ENCODE measurements at regions not wholly inside any gene's neighbourhood (a gene's known extent, or its start where the extent isn't known, plus 50 kb on each side); places are given as distances from the start of the nearest gene placed in this dataset.
A peak's percentile ranks its signal among the peaks of the same experiment; 100 is the strongest.

DNA sequence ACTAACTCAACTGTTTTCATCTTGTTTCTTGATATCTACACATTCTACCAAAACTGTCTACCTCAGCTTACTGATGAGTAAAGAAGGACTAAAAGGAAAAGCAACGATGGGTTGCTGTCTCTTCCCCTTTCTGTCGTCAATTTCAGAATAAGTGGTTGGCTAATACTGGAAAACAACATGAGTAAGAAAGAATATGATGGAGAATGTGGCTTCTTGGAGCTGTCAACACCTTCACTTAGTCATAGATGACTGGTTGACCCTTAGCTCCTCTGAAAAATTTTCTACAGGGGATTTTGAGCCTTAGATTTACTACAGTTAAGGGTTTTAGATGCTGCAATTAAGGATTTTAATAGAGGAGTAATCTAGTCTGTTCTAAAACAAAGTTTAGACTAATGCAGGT is 797.9 kb downstream of the TLE4 start:
- no peak overlapping the region for H3K4me3 ChIP-seq (ENCODE audit: low read depth, low read length)
- DNase-seq (ENCODE audit: low read depth) = peak; percentile 41

- no peak for DNase-seq (ENCODE audit: low read depth)
- no peak overlapping the region for H3K4me3 ChIP-seq (ENCODE audit: low read depth, low read length)
Measured at GRCh38 chr9:80366626-80367025, 794.9 kb downstream of the TLE4 start.

GRCh38 chr9:80359941-80360881 is 788.4 kb downstream of the TLE4 start:
- DNase-seq (ENCODE audit: low read depth) = no peak
- H3K4me3 ChIP-seq (ENCODE audit: low read depth, low read length) = no peak overlapping the region

DNA sequence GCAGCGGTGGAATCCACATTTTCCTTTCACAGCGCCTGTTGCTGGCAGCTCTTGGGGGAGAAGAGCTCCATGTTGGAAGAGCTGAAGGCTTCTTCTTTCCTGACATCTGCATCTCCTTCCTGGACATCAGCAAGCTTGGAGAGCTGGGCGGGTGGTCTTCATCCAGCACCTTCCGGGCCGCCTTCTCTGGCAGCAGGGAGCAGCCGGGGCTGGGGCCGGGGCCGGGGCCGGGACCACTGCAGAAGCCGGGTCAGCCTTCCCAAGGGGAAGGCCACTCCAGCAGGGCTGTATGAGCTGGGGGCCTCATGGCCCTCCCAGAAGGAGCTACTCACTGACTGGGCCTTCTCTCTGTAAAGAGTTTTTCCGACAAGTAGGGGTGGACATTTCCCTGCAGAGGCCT is 787.5 kb downstream of the TLE4 start:
- no peak for DNase-seq (ENCODE audit: low read depth)
- no peak overlapping the region for H3K4me3 ChIP-seq (ENCODE audit: low read depth, low read length)

DNA sequence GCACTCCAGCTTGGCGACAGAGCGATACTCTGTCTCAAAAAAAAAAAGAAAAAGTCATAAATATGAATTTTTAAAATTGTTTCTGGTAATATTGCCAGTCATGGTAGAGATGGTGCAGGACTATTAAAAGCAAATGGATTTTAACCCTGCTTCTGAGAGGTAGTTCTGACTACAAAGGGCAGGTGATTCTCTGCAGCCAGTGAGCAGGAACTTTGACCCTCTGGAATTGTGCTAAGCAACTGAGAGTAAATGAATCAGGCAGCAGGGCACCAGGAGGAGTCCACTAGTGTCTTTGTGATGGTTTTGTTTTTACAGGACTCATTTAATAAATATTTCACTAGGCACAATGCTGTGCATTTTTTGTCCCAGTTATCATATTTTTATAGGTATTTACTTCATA is 781.2 kb downstream of the TLE4 start:
- DNase-seq (ENCODE audit: low read depth) = no peak
- no peak overlapping the region for H3K4me3 ChIP-seq (ENCODE audit: low read depth, low read length)

DNA sequence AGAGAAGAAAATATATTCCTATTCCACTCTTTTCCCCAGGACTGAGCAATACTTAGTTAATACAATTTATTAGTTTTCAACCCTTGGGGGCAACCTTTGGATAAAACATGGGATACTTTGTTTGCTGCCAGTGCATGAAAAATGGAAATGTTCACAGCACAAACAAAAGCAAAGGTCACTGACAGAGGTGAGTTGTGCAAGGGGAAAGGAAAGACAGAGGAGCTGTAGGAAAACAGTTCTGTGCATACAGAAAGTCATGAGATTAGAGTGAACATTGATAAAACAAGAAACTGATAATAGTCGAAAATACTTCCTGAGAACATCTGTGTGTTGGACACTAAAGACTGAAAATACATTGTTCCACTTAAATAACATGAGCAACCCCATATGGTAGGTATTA is 779.8 kb downstream of the TLE4 start:
- no peak overlapping the region for H3K4me3 ChIP-seq (ENCODE audit: low read depth, low read length)
- DNase-seq (ENCODE audit: low read depth) = no peak

GRCh38 chr9:80326105-80326504 is 754.3 kb downstream of the TLE4 start:
- no peak for DNase-seq (ENCODE audit: low read depth)
- no peak overlapping the region for H3K4me3 ChIP-seq (ENCODE audit: low read depth, low read length)

GRCh38 chr9:80320916-80321315 is 749.2 kb downstream of the TLE4 start:
- peak; percentile 24 for DNase-seq (ENCODE audit: low read depth)
- no peak overlapping the region for H3K4me3 ChIP-seq (ENCODE audit: low read depth, low read length)

GRCh38 chr9:80320480-80320879 is 748.7 kb downstream of the TLE4 start:
- DNase-seq (ENCODE audit: low read depth) = peak; percentile 7

DNA sequence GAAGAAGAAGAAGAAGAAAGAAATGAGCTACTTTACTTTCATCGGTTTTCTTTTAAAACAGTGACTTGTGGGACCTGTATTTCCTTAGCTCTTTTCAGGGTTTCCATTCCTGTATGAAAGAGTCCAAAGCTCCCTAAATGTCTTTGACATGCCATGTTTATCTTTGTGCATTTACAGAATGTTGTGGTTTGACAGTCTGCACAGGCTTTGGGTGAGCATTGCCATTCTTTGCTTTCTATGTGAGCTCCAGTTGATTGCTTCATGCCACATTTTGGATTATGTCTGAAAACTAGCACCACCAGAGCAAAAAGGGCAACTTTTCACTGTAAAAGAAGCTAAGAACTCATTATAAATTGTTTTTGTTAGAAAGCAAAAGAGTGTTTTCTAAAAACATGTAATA is 733.4 kb downstream of the TLE4 start:
- DNase-seq (ENCODE audit: low read depth) = no peak
- H3K4me3 ChIP-seq (ENCODE audit: low read depth, low read length) = no peak overlapping the region

More at GRCh38 chr9:80320480-80320879, 748.7 kb downstream of the TLE4 start:
- H3K4me3 ChIP-seq (ENCODE audit: low read depth, low read length) = no peak overlapping the region

DNA sequence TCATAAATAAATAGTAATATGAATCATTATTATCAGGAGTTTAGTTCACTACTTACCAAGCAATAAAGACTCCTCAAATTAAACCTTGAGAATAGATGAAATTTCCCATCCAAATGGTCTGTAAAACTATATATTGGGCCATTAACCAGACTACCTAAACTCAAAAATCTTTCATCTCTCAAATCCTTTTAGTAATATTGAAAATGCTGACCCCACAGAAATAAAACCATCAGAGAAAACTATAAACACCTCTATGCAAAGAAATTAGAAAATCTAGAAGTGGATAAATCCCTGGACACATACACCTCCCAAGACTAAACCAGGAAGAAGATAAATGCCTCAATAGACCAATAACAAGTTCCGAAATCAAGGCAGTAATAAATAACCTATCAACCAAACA is 723.2 kb downstream of the TLE4 start:
- DNase-seq (ENCODE audit: low read depth) = no peak
- no peak overlapping the region for H3K4me3 ChIP-seq (ENCODE audit: low read depth, low read length)

GRCh38 chr9:80294318-80294717 is 722.6 kb downstream of the TLE4 start:
- no peak overlapping the region for H3K4me3 ChIP-seq (ENCODE audit: low read depth, low read length)
- DNase-seq (ENCODE audit: low read depth) = no peak

DNA sequence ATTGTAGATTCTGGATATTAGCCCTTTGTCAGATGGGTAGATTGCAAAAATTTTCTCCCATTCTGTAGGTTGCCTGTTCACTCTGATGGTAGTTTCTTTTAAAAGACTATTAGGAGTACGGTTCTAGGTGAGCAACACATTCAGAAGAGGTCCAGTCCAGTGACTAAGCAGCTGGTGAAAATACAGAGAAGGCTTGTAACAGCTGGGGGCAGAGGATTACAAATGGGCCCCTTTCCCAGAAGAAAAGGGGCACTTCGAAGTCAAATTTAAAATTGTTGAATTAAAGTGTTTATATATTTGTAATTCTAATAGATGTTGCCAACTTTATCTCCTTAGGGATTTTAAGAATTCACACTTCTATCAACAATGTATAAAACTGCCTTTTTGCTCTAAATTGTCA is 720.5 kb downstream of the TLE4 start:
- H3K4me3 ChIP-seq (ENCODE audit: low read depth, low read length) = no peak overlapping the region
- no peak for DNase-seq (ENCODE audit: low read depth)

GRCh38 chr9:80285326-80285725 is 713.6 kb downstream of the TLE4 start:
- H3K4me3 ChIP-seq (ENCODE audit: low read depth, low read length) = no peak overlapping the region
- peak; percentile 4 for DNase-seq (ENCODE audit: low read depth)

DNA sequence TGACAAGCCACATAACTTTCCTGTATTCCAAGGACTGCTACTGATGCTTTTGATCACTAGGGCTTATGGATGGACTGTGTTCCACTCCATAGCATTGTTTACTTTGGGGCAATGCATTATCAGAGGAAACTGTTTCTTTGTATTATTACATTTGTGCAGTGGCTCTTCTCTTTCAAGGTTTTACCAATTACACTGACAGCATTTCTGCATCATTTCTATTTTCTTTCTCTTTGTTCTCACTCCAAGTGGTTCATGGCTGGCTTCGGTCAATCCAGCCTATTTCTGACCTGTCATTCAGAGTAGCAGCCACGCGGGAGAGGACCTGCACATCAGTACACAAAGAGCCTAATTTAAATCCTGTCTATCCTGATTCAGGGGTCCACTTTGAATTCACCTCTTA is 711.0 kb downstream of the TLE4 start:
- H3K4me3 ChIP-seq (ENCODE audit: low read depth, low read length) = no peak overlapping the region
- no peak for DNase-seq (ENCODE audit: low read depth)

DNA sequence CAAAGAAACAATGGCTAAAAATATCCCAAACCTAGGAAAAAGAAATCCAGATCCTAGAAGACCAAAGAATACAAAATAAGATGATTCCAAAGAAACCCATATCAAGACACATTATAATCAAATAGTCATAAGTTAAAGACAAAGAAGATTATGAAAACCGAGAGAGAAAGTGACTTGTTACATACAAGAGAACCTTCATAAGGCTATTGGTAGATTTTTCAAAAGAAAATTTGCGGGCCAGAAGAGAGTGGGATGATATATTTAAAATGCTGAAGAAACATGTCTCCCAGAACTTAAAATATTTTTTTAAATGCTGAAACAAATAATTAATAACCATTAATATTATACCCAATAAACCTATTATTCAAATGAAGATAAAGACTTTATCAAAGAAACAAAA is 687.3 kb downstream of the TLE4 start:
- H3K4me3 ChIP-seq (ENCODE audit: low read depth, low read length) = no peak overlapping the region
- DNase-seq (ENCODE audit: low read depth) = no peak

DNA sequence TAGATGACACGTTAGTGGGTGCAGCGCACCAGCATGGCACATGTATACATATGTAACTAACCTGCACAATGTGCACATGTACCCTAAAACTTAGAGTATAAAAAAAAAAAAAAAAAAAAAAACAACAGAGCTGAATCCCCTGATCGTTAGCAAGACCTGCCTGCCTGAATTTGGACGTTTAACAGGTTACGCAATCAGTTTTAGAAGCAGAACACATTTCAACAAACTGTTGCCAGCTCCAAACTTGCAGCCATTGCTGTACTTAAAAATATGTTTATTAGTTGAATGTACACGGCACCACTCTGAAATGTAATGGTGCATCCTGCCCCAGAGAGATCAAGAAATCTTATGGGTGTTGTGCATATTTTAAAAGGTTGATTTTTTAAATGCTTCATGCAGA is 680.0 kb downstream of the TLE4 start:
- DNase-seq (ENCODE audit: low read depth) = no peak
- no peak overlapping the region for H3K4me3 ChIP-seq (ENCODE audit: low read depth, low read length)

- no peak for DNase-seq (ENCODE audit: low read depth)
- H3K4me3 ChIP-seq (ENCODE audit: low read depth, low read length) = no peak overlapping the region
Measured at GRCh38 chr9:80242022-80242421, 670.3 kb downstream of the TLE4 start.

DNA sequence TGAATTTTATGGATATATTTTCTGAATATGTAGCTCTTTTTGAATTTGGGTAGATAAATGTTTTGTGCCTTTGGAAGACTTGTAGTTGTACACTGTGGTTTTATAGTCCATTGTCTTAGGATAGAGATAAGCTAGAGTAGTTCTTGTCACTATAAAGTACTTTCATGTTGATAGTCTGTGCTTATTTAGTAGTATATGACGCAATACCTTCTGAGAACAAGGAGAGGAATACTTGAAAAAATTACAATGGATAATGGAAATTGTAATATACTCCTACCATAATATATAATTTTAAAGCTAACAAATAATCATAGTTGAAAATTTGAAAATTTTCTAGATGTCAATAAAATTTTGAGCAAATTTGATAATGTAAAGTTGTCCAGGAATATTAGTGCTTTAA is 664.0 kb downstream of the TLE4 start:
- H3K4me3 ChIP-seq (ENCODE audit: low read depth, low read length) = no peak overlapping the region
- no peak for DNase-seq (ENCODE audit: low read depth)

DNA sequence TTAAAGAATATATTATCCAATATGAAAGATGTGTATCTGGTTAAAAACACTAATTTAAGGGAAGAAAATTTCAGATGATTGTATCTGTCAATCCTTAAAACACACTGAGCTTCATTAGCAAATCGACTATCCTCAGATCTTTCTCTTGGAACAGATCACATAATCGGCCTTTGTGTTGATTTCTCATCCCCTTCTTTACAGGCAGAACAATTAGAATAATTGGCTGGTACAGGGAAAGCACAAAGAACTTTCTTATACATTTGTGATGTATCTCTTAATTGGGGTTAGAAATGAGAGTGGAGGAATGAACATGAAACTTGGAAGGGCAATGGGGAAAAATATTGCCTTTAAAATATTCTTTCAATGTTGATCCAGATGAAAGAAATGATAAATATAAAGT is 662.1 kb downstream of the TLE4 start:
- no peak overlapping the region for H3K4me3 ChIP-seq (ENCODE audit: low read depth, low read length)
- no peak for DNase-seq (ENCODE audit: low read depth)

GRCh38 chr9:80233102-80233843 is 661.5 kb downstream of the TLE4 start:
- DNase-seq (ENCODE audit: low read depth) = no peak
- H3K4me3 ChIP-seq (ENCODE audit: low read depth, low read length) = no peak overlapping the region

Data from skeletal muscle cell (primary cell).